ENCODE measurements at regions not wholly inside any gene's neighbourhood (a gene's known extent, or its start where the extent isn't known, plus 50 kb on each side); places are given as distances from the start of the nearest gene placed in this dataset.

GRCh38 chr4:112889199-112889598 lies 160.3 kb upstream of the ANK2 start:
- no peak for DNase-seq (ENCODE audit: low read depth in 4 of 4, low spot score in 3 of 4)

- DNase-seq (ENCODE audit: low read depth in 4 of 4, low spot score in 3 of 4) = peak in 3 of 4 donors; percentile 45 to 55 (median 45)
Measured at GRCh38 chr4:112889619-112890527, 159.6 kb upstream of the ANK2 start.

GRCh38 chr4:112894480-112894879 lies 155.0 kb upstream of the ANK2 start:
- no peak for DNase-seq (ENCODE audit: low read depth in 4 of 4, low spot score in 3 of 4)

- no peak for DNase-seq (ENCODE audit: low read depth in 4 of 4, low spot score in 3 of 4)
Measured at GRCh38 chr4:112894951-112895350, 154.5 kb upstream of the ANK2 start.

- DNase-seq (ENCODE audit: low read depth in 4 of 4, low spot score in 3 of 4) = peak in 2 of 4 donors; percentile 28 to 50
Measured at GRCh38 chr4:112895811-112896608, 153.4 kb upstream of the ANK2 start.

- no peak for DNase-seq (ENCODE audit: low read depth in 4 of 4, low spot score in 3 of 4)
Measured at GRCh38 chr4:112896609-112897190, 152.8 kb upstream of the ANK2 start.

- DNase-seq (ENCODE audit: low read depth in 4 of 4, low spot score in 3 of 4) = no peak
Measured at GRCh38 chr4:112897543-112897942, 151.9 kb upstream of the ANK2 start.

GRCh38 chr4:112898357-112899141 lies 150.9 kb upstream of the ANK2 start:
- DNase-seq (ENCODE audit: low read depth in 4 of 4, low spot score in 3 of 4) = no peak

GRCh38 chr4:112900416-112900815 lies 149.0 kb upstream of the ANK2 start:
- DNase-seq (ENCODE audit: low read depth in 4 of 4, low spot score in 3 of 4) = no peak

- DNase-seq (ENCODE audit: low read depth in 4 of 4, low spot score in 3 of 4) = no peak
Measured at GRCh38 chr4:112901962-112902411, 147.5 kb upstream of the ANK2 start.

GRCh38 chr4:112905728-112906127 lies 143.7 kb upstream of the ANK2 start:
- no peak for DNase-seq (ENCODE audit: low read depth in 4 of 4, low spot score in 3 of 4)

- DNase-seq (ENCODE audit: low read depth in 4 of 4, low spot score in 3 of 4) = no peak
Measured at GRCh38 chr4:112908511-112908910, 140.9 kb upstream of the ANK2 start.

GRCh38 chr4:112910109-112910736 lies 139.2 kb upstream of the ANK2 start:
- DNase-seq (ENCODE audit: low read depth in 4 of 4, low spot score in 3 of 4) = no peak

GRCh38 chr4:112916868-112917267 lies 132.6 kb upstream of the ANK2 start:
- no peak for DNase-seq (ENCODE audit: low read depth in 4 of 4, low spot score in 3 of 4)

- no peak for DNase-seq (ENCODE audit: low read depth in 4 of 4, low spot score in 3 of 4)
Measured at GRCh38 chr4:112923516-112923915, 125.9 kb upstream of the ANK2 start.

GRCh38 chr4:112926819-112927218 lies 122.6 kb upstream of the ANK2 start:
- DNase-seq (ENCODE audit: low read depth in 4 of 4, low spot score in 3 of 4) = no peak

GRCh38 chr4:112927544-112927943 lies 121.9 kb upstream of the ANK2 start:
- DNase-seq (ENCODE audit: low read depth in 4 of 4, low spot score in 3 of 4) = no peak

GRCh38 chr4:112931001-112931400 lies 118.5 kb upstream of the ANK2 start:
- no peak for DNase-seq (ENCODE audit: low read depth in 4 of 4, low spot score in 3 of 4)

GRCh38 chr4:112933790-112934189 lies 115.7 kb upstream of the ANK2 start:
- no peak for DNase-seq (ENCODE audit: low read depth in 4 of 4, low spot score in 3 of 4)

- DNase-seq (ENCODE audit: low read depth in 4 of 4, low spot score in 3 of 4) = peak; percentile 14 to 22 (median 19)
Measured at GRCh38 chr4:112938461-112939058, 110.9 kb upstream of the ANK2 start.
